Panc1 (cell line): ENCODE measurements at regions not wholly inside any gene's neighbourhood (a gene's known extent, or its start where the extent isn't known, plus 50 kb on each side); places are given as distances from the start of the nearest gene placed in this dataset.

Experiments
- ATAC-seq: fragments of 200-7000 bp; cut with Tn5 transposase; 2 replicates; pipeline ENCODE4 v1.9.1; 2020; ENCODE audit warnings: mild to moderate bottlenecking, moderate library complexity
- BruUV-seq: library from RNA; stranded (reverse); fragments of 400-500 nt; replicated peaks from 2 replicates; lab custom pipeline; 2021; lab: Mats Ljungman, UMichigan
- CTCF ChIA-PET: fragments of 300-600 bp; sonication (Branson Sonifier 250); formaldehyde crosslinking; loops from one replicate; lab custom pipeline; 2022; ENCODE audit warnings: antibody characterized with exemption; lab: Charles Lee
- POLR2A ChIA-PET: fragments of 300-600 bp; sonication (Branson Sonifier 250); formaldehyde crosslinking; loops from one replicate; lab custom pipeline; 2022; ENCODE audit warnings: antibody characterized with exemption; lab: Charles Lee
- DNase-seq: peaks from one replicate; pipeline ENCODE4 v3.0.0-alpha.2; 2010; ENCODE audit warnings: low read depth, low spot score
- H3K27ac ChIP-seq: 2 replicates; pipeline ENCODE4 v1.5.1; 2011; ENCODE audit warnings: mild to moderate bottlenecking, low read length, inconsistent platforms
- H3K27me3 ChIP-seq: fragments of 200-500 bp; sonication (Bioruptor generic); 2 replicates; pipeline ENCODE4 v1.6.0; 2014; ENCODE audit warnings: low read length, inconsistent platforms; ENCODE audit not compliant: control insufficient read depth, insufficient read depth
- H3K36me3 ChIP-seq: fragments of 200-500 bp; sonication (Bioruptor generic); 2 replicates; pipeline ENCODE4 v1.5.1; 2014; ENCODE audit warnings: inconsistent platforms, mild to moderate bottlenecking, low read length, moderate library complexity; ENCODE audit not compliant: control insufficient read depth, insufficient read depth
- H3K4me1 ChIP-seq: 2 replicates; pipeline ENCODE4 v1.5.1; 2011; ENCODE audit warnings: inconsistent platforms, mild to moderate bottlenecking, low read length, moderate library complexity; ENCODE audit not compliant: control insufficient read depth, insufficient read depth
- H3K4me3 ChIP-seq, 2 experiments: 2 replicates each; pipeline ENCODE4 v1.5.1; 2011 to 2012; ENCODE audit warnings: low read depth in 2 of 2, low read length in 2 of 2, mild to moderate bottlenecking in 2 of 2, inconsistent platforms in 1 of 2, moderate library complexity in 1 of 2
- H3K9me3 ChIP-seq: fragments of 200-500 bp; sonication (Bioruptor generic); 2 replicates; pipeline ENCODE4 v1.5.1; 2014; ENCODE audit warnings: low read depth, mild to moderate bottlenecking, inconsistent platforms, low read length, moderate library complexity; ENCODE audit not compliant: control insufficient read depth, insufficient read depth
- CTCF ChIP-seq: fragments of 450-650 bp; IDR thresholded peaks from 2 replicates; pipeline ENCODE4 v1.5.1; 2017; ENCODE audit warnings: mild to moderate bottlenecking
- POLR2AphosphoS5 ChIP-seq: IDR thresholded peaks from 2 replicates; pipeline ENCODE4 v1.6.1; 2012; ENCODE audit warnings: mild to moderate bottlenecking, low read depth, low read length, moderate library complexity
- SIN3A ChIP-seq: IDR thresholded peaks from 2 replicates; pipeline ENCODE4 v1.6.1; 2012; ENCODE audit warnings: low read depth, mild to moderate bottlenecking, low read length, moderate library complexity, borderline replicate concordance; ENCODE audit not compliant: insufficient read depth
- TCF7L2 ChIP-seq: IDR thresholded peaks from 2 replicates; pipeline ENCODE4 v1.6.1; 2011; ENCODE audit warnings: mild to moderate bottlenecking, low read depth, low read length, inconsistent platforms
- in situ Hi-C: cut with HindIII; loops from 2 replicates; pipeline ENCODE4 v1.10.0; 2016; ENCODE audit warnings: low sequenced_read_pairs, low pct_unique_long_range_greater_than_20kb
- intact Hi-C: fragments of 100-400 bp; cut with micrococcal nuclease; formaldehyde crosslinking; loops from one replicate; pipeline ENCODE4 v1.10.0; 2022; ENCODE audit not compliant: unreplicated experiment
- TF ChIP-seq, protein P1 (sequence below), 2 experiments: IDR thresholded peaks; 2 replicates each; pipeline ENCODE4 v1.6.1; 2011 to 2012; ENCODE audit warnings: low read depth in 2 of 2, control low read depth in 1 of 2, low read length in 1 of 2, mild to moderate bottlenecking in 1 of 2, moderate library complexity in 1 of 2; ENCODE audit not compliant: insufficient read depth in 1 of 2

DNA sequence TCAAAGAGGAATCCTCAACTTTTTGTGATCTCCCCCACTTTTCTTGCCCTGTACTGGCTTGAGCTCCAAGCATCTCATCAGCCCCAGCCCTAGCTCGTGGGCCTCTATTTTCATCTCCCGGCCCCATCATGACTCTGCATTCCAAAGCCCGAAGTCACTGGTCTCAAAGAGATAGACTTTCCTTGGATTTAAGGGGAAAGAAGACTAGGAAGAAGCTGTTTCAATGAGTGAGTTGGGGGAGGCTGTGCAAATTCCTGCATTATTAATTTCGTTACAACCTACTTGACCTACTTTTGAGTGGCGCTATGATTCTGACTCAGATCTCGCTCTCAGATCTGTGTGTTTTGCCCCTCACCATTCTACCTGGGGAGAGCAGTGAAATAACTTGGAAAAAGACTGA, 266.6 kb upstream of the TBL1XR1 start:
- Histone ChIP-seq H3K36me3 (no peaks in the 10 kb centered on the region), H3K27ac (peak overlapping the region; percentile 60; the same call in 1 of the 2 replicates), H3K4me3 (no peak overlapping the region), H3K4me1 (no peaks in the 10 kb centered on the region), H3K9me3 (no peaks in the 10 kb centered on the region), H3K27me3 (no peaks in the 10 kb centered on the region)
- in situ Hi-C loops: no loop called here
- BruUV-seq: no TSS peak
- TF ChIP-seq SIN3A: no peak
- no peak for TF ChIP-seq POLR2AphosphoS5
- no peak for TF ChIP-seq TCF7L2
- TF ChIP-seq, protein P1, sequence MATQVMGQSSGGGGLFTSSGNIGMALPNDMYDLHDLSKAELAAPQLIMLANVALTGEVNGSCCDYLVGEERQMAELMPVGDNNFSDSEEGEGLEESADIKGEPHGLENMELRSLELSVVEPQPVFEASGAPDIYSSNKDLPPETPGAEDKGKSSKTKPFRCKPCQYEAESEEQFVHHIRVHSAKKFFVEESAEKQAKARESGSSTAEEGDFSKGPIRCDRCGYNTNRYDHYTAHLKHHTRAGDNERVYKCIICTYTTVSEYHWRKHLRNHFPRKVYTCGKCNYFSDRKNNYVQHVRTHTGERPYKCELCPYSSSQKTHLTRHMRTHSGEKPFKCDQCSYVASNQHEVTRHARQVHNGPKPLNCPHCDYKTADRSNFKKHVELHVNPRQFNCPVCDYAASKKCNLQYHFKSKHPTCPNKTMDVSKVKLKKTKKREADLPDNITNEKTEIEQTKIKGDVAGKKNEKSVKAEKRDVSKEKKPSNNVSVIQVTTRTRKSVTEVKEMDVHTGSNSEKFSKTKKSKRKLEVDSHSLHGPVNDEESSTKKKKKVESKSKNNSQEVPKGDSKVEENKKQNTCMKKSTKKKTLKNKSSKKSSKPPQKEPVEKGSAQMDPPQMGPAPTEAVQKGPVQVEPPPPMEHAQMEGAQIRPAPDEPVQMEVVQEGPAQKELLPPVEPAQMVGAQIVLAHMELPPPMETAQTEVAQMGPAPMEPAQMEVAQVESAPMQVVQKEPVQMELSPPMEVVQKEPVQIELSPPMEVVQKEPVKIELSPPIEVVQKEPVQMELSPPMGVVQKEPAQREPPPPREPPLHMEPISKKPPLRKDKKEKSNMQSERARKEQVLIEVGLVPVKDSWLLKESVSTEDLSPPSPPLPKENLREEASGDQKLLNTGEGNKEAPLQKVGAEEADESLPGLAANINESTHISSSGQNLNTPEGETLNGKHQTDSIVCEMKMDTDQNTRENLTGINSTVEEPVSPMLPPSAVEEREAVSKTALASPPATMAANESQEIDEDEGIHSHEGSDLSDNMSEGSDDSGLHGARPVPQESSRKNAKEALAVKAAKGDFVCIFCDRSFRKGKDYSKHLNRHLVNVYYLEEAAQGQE (IDR thresholded peaks at IDR 0.05; ENCODE audit: insufficient read depth in 1 of 2, low read depth in 2 of 2, low read length in 1 of 2): no peak
- TF ChIP-seq CTCF: no peak
- CTCF ChIA-PET: no interaction called here
- ATAC-seq (no peak), DNase-seq (no peak)
- intact Hi-C loops: no loop called here
- POLR2A ChIA-PET: no interaction called here

DNA sequence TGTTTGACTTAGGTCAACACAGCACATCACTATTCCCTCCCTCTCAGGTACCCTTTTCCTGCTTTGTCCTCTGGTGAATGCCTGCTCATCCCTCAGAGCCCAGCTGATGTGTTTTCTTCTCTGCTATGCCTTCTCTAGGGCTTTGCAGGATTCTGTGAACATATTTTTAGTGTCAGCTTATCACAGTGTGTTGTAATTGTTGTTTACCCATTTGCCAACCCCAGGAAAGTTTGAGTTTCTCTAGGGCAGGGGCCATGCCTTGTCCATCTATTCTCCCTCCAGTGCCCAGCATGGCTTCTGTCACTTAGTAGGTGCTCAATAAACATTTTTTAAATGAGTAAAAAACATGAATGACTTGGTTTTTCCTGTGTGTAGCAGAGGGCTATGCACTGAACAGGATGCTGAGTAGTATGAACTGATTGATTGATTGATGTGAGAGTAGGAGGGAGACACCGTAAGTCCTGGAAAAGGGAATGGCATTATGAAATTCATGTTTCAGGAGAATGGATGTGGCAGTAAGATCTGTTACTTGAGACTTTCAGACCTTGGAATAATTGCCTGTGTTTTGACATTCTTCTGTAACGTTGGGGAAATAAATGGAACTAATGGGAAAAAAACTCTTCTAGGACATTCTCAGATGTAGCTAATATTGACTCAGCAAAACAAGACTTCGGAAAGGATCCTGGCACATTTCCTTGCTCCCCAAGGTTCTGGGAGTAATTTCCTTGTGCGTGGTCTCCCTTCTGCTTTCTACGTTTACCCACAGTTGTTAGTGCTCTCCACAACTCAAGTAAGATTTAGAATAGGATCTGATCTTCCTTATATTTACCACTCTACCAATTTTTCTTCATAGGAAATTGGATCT, 267.3 kb upstream of the TBL1XR1 start:
- H3K9me3 ChIP-seq: no peaks in the 10 kb centered on the region
- DNase-seq (no peak), ATAC-seq (no peak)
- TF ChIP-seq, protein P1 (IDR thresholded peaks at IDR 0.05; ENCODE audit: insufficient read depth in 1 of 2, low read depth in 2 of 2, low read length in 1 of 2): no peak
- TF ChIP-seq CTCF: no peak
- TF ChIP-seq SIN3A: no peak
- ChIA-PET POLR2A (no interaction called here), CTCF (no interaction called here)
- no peaks in the 10 kb centered on the region for H3K36me3 ChIP-seq
- BruUV-seq: no TSS peak
- no peaks in the 10 kb centered on the region for H3K4me1 ChIP-seq
- intact Hi-C loops: no loop called here
- no peaks in the 10 kb centered on the region for H3K27me3 ChIP-seq
- in situ Hi-C loops: no loop called here
- H3K27ac ChIP-seq: peak overlapping the region; percentile 60; the same call in 1 of the 2 replicates
- no peak overlapping the region for H3K4me3 ChIP-seq
